ENCODE measurements at regions not wholly inside any gene's neighbourhood (a gene's known extent, or its start where the extent isn't known, plus 50 kb on each side); places are given as distances from the start of the nearest gene placed in this dataset.
"Not testable (repeated sequence)": the region's sequence is repeated elsewhere in the genome, so short reads cannot be mapped to it uniquely, and the experiment has no call there.

- TF ChIP-seq CTCF (IDR thresholded peaks at IDR 0.05; ENCODE audit: unreplicated experiment) = no peak
- DNase-seq (ENCODE audit: low spot score, unreplicated experiment) = no peak
- no peaks in the 10 kb centered on the region for H3K9me3 Mint-ChIP-seq (ENCODE audit: low read depth)
- H3K27me3 Mint-ChIP-seq = no peaks in the 10 kb centered on the region
- no peak overlapping the region for H3K27ac Mint-ChIP-seq
- H3K4me1 Mint-ChIP-seq (ENCODE audit: low read depth) = no peaks in the 10 kb centered on the region
- no peak overlapping the region for H3K4me3 Mint-ChIP-seq (ENCODE audit: low read depth)
- H3K36me3 Mint-ChIP-seq (ENCODE audit: insufficient read depth) = no peaks in the 10 kb centered on the region
These were observed 786.8 kb downstream of the KCNJ3 start for GRCh38 chr2:155485141-155485842.

- H3K9me3 Mint-ChIP-seq (ENCODE audit: low read depth) = no peaks in the 10 kb centered on the region
- no peaks in the 10 kb centered on the region for H3K4me1 Mint-ChIP-seq (ENCODE audit: low read depth)
- no peak overlapping the region for H3K27ac Mint-ChIP-seq
- TF ChIP-seq CTCF (IDR thresholded peaks at IDR 0.05; ENCODE audit: unreplicated experiment) = no peak
- no peaks in the 10 kb centered on the region for H3K27me3 Mint-ChIP-seq
- no peaks in the 10 kb centered on the region for H3K36me3 Mint-ChIP-seq (ENCODE audit: insufficient read depth)
- H3K4me3 Mint-ChIP-seq (ENCODE audit: low read depth) = no peak overlapping the region
- no peak for DNase-seq (ENCODE audit: low spot score, unreplicated experiment)
These were observed 782.6 kb downstream of the KCNJ3 start for GRCh38 chr2:155481141-155481540.

GRCh38 chr2:155472018-155472417, 773.5 kb downstream of the KCNJ3 start:
- H3K27ac Mint-ChIP-seq; H3K9me3 Mint-ChIP-seq (ENCODE audit: low read depth); DNase-seq (ENCODE audit: low spot score, unreplicated experiment); H3K4me1 Mint-ChIP-seq (ENCODE audit: low read depth); H3K27me3 Mint-ChIP-seq; H3K36me3 Mint-ChIP-seq (ENCODE audit: insufficient read depth); H3K4me3 Mint-ChIP-seq (ENCODE audit: low read depth): not testable (repeated sequence)

GRCh38 chr2:155456222-155456621, 757.7 kb downstream of the KCNJ3 start:
- DNase-seq (ENCODE audit: low spot score, unreplicated experiment) = no peak
- Mint-ChIP-seq H3K27me3 (no peaks in the 10 kb centered on the region), H3K9me3 (ENCODE audit: low read depth) (no peaks in the 10 kb centered on the region), H3K27ac (no peak overlapping the region), H3K4me1 (ENCODE audit: low read depth) (peaks cover 9% of the 10 kb centered on the region), H3K4me3 (ENCODE audit: low read depth) (no peak overlapping the region), H3K36me3 (ENCODE audit: insufficient read depth) (no peaks in the 10 kb centered on the region)
- TF ChIP-seq CTCF (IDR thresholded peaks at IDR 0.05; ENCODE audit: unreplicated experiment) = no peak

GRCh38 chr2:155442755-155443372, 744.4 kb downstream of the KCNJ3 start:
- Mint-ChIP-seq H3K36me3 (ENCODE audit: insufficient read depth) (no peaks in the 10 kb centered on the region), H3K27me3 (no peaks in the 10 kb centered on the region)

More at GRCh38 chr2:155442755-155443372, 744.4 kb downstream of the KCNJ3 start:
- H3K4me3 Mint-ChIP-seq (ENCODE audit: low read depth) = no peak overlapping the region
- DNase-seq (ENCODE audit: low spot score, unreplicated experiment) = no peak
- peaks cover 6% of the 10 kb centered on the region for H3K4me1 Mint-ChIP-seq (ENCODE audit: low read depth)
- H3K27ac Mint-ChIP-seq = no peak overlapping the region
- TF ChIP-seq CTCF (IDR thresholded peaks at IDR 0.05; ENCODE audit: unreplicated experiment) = no peak
- H3K9me3 Mint-ChIP-seq (ENCODE audit: low read depth) = peaks cover 3% of the 10 kb centered on the region

Data from progenitor cell of endocrine pancreas (in vitro differentiated cells).